GM21423 (cell line): ENCODE measurements at regions not wholly inside any gene's neighbourhood (a gene's known extent, or its start where the extent isn't known, plus 50 kb on each side); places are given as distances from the start of the nearest gene placed in this dataset.
"Not testable (repeated sequence)": the region's sequence is repeated elsewhere in the genome, so short reads cannot be mapped to it uniquely, and the experiment has no call there.

Experiments
- ATAC-seq: cut with Tn5 transposase; IDR thresholded peaks from one replicate; pipeline ENCODE4 v1.9.1; 2021; ENCODE audit warnings: mild to moderate bottlenecking, moderate library complexity; ENCODE audit not compliant: unreplicated experiment

DNA sequence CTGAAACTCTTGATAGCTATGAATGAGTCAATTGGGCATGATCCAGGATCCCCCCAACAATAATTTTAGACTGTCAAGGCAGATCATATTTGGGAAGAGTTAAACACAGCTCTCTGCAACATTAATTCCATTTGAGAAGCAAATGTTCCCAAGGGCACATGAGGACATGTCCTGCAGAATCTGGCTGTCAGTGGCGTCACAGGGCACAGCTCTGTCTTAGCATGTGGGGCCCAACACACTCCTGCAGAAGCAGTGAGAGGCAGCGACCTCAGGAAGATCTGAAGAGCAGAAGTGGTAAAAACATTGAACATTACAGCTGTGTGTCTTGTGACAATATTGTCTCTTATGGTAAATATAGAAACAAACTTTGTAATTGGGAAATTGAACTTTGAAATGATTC lies 197.1 kb upstream of the PBX1 start:
- ATAC-seq = no peak

- no peak for ATAC-seq
These were observed 195.0 kb upstream of the PBX1 start for GRCh38 chr1:164363980-164364379.

- ATAC-seq = no peak
These were observed 193.0 kb upstream of the PBX1 start for GRCh38 chr1:164366014-164366413.

DNA sequence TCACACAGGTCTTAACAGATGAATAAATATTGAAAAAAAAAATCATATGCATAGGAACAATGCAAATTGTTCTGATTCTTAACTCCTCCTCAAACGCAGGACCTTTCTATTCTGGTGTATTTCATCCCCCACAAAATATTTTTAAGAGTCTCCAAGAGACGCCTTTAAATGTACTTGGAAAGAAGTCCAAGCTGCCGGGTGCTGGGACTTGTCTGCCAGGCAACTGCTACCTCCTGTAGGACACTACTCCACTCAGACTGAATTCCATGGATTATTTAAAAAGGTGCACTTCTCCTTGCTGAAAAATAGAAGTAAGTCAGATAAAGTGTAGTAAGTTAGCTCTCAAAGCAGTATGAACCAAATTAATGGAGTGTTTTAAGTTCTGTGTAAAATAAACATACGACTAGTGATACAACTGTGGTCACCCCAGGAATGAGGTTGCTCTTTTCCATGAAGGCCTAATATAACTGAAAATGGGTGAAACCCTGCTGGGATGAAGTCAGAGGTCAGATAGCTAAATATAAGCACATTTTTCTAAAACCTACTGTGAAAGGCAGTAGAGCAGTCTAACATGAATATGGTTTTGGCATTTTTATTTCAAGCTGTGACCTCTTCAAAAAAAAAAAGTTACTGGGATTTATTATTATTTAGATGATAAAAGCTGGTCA lies 189.2 kb upstream of the PBX1 start:
- ATAC-seq = no peak

DNA sequence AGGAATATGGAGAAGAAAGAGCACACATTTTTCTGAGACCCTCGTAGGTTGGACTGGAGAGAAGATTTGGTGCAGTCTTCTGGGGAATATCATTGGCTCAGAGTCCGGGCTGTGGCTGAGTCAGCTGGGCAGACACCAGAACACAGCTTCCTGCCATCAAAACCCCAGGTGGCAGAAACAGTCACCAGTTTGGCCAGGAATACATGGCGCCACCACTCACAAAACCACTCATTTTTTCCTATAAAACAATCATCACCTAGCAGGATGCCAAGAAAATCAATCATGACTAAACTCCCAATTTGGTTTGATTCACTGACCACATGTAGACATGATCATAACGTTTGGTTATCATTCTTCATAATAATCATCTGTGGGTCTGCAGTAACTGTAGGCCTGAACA lies 178.1 kb upstream of the PBX1 start:
- ATAC-seq = no peak

GRCh38 chr1:164382384-164382783 lies 176.6 kb upstream of the PBX1 start:
- ATAC-seq = no peak

- no peak for ATAC-seq
These were observed 174.7 kb upstream of the PBX1 start for GRCh38 chr1:164384262-164384661.

DNA sequence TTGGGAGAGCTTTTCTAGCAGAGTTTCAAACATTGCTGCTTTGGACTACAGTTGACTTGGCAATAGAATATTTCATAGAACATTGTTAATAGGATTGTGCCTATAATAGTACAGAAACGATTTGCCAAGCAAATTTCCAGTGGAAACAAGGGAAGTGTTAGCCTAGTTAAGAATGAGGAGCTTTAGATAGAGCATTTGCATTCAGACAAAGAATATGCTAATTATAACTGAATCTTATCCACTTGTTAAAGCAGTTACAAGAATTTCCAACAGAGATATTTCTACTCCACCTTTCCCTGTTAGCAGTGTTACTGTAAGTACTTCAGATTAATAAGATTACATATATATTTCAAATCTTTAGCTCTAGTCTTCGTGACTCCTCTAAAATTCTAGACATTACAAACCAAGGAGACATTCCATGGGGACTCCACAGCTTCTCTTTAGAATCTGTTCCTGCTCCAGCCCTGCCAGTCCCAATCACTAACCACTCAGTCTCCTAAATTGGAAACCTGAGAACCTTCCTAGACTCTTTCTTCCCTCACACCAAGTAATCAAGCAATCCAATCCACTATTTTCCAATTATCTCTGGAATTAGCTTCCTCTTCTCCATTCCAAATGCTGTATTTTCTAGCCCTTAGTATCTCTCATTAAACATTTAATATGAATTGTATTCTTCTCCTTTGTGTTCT lies 141.8 kb upstream of the PBX1 start:
- no peak for ATAC-seq

GRCh38 chr1:164423136-164423535 lies 135.8 kb upstream of the PBX1 start:
- ATAC-seq = no peak

DNA sequence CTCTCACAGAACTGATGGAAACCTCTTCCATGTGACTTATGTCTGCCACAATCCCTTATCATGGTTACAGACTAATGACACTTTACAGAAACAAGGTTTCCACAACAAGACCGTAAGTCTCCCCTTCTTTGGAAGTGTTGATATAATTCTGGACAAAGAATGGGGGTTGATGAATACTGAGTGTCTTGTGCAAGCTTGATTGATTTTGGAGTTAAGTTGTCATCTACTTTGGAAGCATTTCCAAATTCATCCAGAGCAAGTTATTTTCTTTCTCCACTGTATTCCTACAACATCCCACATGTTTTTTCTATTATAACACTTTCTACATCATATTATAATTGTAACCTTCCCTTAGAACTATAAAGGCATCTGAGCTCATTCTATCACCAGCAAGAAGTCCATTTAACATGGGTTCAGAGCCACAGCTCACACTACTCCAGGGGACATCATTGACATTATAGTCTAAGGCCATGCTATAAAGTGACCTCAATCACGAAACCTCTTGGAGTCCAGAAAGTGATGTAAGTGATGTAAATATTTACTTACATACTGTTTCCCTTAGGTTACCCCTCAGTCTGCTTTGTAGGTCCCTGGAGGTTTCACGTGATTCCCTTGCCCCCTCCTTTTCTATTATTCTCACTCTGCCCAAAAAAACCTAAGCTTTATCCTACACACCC lies 125.7 kb upstream of the PBX1 start:
- no peak for ATAC-seq

- no peak for ATAC-seq
These were observed 125.2 kb upstream of the PBX1 start for GRCh38 chr1:164433818-164434170.

DNA sequence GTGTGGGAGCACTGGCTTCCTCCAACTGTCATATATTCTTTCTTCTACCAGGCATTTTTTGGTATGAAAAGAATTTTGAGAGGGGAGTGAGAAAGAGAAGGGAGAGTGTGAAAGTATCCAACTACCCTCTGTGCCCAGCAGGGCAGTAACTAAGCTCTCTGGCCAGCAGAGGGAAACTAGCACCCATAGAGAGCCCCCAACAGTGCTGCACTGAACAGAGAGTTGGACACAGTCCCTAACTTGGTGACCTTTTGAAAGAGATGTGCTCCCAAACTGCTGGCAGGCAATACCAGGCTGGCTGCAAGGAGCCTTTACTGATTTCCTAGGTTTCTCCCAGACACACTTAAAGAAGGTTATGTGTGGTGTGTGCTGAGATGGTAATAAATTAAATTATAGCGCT lies 118.8 kb upstream of the PBX1 start:
- no peak for ATAC-seq

DNA sequence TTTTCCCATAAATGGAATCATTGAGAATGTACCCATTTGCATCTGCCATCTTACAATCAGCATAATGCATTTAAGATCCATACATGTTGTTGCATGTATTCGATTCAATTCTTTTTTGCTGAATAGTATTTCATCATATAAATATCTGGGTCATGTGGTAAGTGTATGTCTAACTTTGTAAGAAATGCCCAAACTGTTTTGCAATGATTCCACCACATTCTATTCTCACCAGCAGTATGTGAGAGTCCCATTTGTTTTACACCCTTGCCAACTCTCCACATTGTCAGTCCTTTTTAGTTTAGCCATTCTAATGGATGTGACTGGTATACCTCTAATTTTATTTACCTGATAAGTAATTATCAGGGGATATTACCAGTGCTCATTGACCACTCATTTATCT lies 115.8 kb upstream of the PBX1 start:
- ATAC-seq = no peak

DNA sequence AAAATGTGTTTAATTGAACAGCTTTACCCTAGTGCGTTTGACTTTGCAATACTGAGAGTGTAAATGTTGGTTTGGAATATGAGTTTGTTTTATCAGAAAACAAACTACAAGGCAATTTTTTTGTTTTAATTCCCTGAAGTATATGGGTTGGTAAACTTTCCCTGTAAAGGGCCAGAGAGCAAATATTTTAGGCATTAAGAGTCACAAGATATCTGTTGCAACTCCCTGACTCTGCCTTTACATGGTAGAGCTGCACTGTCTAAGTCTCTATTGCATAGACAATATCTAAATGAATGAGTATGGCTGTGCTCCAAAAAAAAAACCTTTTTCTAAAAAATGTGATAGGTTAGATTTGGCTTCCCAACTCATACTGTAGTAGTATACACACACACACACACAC lies 115.1 kb upstream of the PBX1 start:
- no peak for ATAC-seq

GRCh38 chr1:164446020-164446419 lies 113.0 kb upstream of the PBX1 start:
- ATAC-seq = no peak

DNA sequence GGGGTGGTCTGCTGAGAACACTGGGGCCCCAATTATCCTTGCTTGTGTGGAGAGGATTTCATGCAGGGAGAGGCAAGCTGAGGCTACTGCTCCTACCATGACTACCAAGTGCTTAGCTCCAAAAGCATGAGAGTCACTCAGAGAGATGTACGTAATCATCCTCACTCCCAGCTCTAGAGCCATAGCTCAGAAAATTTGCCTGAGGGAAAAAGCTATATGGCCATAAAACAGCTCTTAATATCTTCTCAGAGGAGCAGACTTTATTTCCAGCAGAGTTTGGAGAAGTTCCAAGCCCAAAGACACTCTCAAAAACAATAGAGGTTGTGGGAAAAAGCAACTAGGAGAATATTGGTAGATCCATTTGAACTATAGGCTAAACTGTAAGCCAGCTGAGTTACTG lies 106.4 kb upstream of the PBX1 start:
- no peak for ATAC-seq

DNA sequence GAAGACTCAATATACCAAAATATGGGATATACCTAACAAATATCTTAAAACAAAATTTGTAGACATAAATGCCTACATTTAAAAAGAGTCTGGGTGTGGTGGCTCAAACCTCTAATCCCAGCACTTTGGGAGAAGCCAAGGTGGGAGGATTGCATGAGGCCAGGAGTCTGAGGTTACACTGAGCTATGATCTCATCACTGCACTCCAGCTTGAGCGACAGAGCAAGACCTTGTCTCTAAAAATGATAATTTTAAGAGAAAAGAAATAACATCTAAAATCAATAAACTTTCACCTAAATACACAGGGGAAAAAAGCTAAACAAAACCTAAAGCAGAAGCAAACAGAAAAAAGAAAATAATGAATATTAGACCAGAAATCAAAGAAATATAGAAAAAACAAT lies 102.7 kb upstream of the PBX1 start:
- no peak for ATAC-seq

DNA sequence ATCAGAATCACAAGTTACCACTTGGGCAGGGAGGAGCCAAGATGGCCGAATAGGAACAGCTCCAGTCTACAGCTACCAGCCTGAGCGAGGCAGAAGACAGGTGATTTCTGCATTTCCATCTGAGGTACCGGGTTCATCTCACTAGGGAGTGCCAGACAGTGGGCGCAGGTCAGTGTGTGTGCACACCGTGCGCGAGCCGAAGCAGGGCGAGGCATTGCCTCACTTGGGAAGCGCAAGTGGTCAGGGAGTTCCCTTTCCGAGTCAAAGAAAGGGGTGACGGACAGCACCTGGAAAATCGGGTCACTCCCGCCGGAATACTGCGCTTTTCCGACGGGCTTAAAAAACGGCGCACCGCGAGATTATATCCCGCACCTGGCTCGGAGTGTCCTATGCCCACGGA lies 99.8 kb upstream of the PBX1 start:
- ATAC-seq = not testable (repeated sequence)

GRCh38 chr1:164466001-164466421 lies 93.0 kb upstream of the PBX1 start:
- ATAC-seq = no peak

DNA sequence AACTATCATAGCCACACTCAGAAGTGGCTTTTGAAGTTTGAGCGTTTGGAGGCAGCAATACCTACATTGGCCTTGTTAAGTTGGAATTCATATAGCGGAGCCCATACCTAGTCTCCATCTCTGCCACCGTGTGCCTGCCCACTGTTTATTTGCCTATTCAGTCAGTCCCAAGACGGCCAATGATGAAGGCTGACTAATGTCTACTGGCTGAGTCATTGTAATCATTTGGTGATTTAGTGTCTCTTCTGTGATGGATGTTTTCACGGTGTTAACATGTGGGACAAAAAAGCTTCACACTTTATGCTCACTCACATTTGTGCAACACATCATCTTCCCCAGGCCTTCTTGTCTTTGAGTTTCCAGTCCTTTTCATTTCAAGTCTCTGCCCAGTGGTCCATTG lies 92.6 kb upstream of the PBX1 start:
- no peak for ATAC-seq

DNA sequence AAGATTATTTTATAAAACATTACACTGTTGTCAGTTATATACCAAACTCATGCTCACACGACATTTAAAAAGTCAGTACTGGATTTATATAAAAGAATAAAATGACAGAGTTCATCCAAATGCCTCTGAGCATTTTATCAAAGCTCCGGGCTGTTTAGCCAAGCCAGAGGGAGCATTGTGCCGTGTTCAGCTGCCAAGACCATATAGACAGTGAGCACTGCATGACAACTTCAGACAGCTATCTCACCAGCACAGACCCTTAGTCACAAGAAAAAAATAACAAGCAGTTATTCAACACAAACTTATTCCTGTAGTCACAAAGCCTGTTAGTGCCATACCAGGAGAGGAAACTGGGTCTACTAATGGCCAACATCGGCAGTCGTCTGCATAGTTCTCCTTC lies 88.0 kb upstream of the PBX1 start:
- ATAC-seq = no peak

DNA sequence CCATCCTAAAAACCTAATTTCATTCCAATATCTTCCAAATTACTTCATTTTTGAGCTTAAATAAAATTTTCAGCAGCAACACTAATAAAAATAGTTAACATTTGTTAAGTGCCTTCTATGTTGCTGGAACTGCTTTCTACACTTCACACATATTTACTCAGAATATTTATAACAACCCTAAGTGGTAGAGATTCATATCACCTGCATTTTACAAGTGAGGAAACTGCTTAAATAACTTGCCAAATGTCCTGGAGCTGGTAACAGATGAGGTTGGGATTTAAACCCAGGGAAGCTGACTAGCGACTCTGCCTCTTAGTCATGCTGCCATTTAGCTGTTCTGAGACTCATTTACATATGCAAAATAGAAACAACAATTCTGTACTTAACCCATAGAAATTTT lies 86.1 kb upstream of the PBX1 start:
- no peak for ATAC-seq
